ENCODE measurements at regions not wholly inside any gene's neighbourhood (a gene's known extent, or its start where the extent isn't known, plus 50 kb on each side); places are given as distances from the start of the nearest gene placed in this dataset.
A peak's percentile ranks its signal among the peaks of the same experiment; 100 is the strongest.

- no peak for DNase-seq
Measured at GRCh38 chr17:69605571-69605970, 191.1 kb downstream of the MAP2K6 start.

- no peak for DNase-seq
Measured at GRCh38 chr17:69606142-69606800, 191.8 kb downstream of the MAP2K6 start.

GRCh38 chr17:69607162-69607834, 192.8 kb downstream of the MAP2K6 start:
- peak; percentile 77 for DNase-seq

GRCh38 chr17:69608141-69608540, 193.6 kb downstream of the MAP2K6 start:
- DNase-seq: peak; percentile 40

DNA sequence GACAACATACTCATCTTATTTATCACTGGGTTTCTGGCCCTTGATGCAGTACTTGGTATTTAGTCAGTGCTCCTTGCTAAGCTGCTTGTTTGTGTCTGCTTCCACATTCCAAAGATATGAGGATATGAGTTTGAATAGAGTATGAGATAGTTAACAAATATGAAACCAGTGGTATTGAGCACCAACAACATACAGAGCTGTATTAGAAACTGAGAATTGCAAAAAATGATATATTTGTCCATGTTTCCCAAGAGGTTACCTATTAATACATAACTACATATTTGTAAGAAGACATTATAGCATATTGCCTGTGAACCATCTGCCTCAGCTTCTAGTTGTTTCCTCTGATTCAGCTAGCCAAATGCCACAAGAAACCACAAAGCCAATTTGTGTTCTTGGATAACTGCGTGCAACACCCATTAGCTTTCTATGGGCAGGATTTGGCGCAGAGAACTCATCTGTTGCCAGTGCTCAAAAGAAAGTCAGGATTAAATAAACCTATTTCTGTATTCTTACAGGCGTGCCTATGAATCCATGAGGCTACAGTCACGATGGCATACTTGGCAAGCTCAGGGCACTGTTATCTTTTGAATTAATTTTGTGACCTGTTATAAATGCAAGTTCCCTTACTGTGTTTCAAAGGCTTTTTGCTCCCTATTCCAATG, 194.4 kb downstream of the MAP2K6 start:
- DNase-seq: no peak

GRCh38 chr17:69609473-69610305, 195.2 kb downstream of the MAP2K6 start:
- DNase-seq: no peak

GRCh38 chr17:69620363-69620762, 205.9 kb downstream of the MAP2K6 start:
- DNase-seq: no peak

DNA sequence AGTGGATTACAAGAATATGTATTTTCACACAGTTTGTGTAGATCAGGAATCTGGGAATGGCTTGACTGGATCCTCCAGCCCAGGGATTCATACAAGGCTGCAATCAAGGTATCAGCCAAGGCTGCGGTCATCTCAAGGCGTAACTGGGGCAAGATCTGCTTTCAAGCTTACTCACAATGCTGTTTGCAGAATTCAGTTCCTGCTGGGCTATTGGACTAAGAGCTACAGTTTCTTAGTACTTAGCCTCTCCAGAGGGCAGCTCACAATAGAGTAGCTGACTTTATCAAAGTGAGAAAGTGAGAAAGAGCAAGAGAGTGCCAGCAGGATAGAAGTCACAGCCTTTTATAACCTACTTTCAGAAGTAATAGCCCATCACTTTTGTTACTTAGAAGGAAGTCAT, 211.0 kb downstream of the MAP2K6 start:
- DNase-seq: no peak

- no peak for DNase-seq
Measured at GRCh38 chr17:69630056-69630635, 215.6 kb downstream of the MAP2K6 start.

DNA sequence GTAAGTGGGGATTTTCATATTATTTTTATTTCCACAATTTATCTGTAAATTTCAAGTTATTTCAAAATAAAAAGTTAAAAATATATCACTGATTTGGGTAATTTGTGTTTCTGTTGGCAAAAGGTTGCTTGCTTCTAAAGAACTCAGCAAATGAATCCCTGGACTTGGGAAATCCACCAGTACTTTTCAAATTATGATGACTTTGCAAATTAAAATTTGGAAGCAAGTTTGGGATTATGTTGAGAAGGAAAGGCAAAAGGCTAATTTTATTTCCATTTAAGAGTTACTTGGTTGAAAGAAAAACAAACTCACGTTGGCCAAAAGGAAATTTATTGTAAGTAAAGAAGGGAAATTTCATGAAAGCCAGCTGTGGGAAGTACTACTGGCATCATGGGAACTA, 220.3 kb downstream of the MAP2K6 start:
- DNase-seq: no peak

DNA sequence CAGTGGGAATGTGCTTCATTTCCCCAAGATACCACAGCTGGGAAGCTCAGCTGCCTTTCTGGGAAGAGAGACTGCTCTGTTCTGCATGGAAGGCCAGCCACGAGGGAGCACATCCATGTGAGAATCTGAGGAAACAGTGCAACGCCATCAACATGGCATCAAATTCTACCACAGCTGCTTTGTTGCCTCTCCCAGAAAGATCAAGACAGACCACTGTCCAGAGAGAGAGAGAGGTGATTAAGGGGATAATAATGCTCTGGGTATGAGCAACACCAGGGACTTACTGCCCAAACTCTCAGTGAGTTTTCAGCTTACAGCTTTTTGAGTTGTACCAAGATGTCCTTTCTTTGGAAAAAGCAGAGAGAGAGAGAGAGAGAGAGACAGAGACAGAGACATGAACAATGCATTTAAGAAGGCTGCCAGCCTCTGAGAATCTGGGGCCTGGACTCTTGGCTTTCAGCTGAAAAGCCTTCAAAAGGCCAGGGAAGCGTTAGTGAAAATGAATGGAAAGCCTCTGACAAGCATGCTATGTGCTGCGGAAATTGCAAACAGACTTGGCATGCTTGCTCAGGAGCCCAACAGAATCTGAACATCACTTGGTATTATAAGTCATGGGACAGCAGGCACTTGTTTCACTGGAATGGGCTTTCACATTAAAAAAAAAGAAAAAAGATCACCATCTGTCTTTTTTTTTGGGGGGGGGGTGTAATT, 223.1 kb downstream of the MAP2K6 start:
- DNase-seq: no peak

- DNase-seq: no peak
Measured at GRCh38 chr17:69639096-69639495, 224.6 kb downstream of the MAP2K6 start.

DNA sequence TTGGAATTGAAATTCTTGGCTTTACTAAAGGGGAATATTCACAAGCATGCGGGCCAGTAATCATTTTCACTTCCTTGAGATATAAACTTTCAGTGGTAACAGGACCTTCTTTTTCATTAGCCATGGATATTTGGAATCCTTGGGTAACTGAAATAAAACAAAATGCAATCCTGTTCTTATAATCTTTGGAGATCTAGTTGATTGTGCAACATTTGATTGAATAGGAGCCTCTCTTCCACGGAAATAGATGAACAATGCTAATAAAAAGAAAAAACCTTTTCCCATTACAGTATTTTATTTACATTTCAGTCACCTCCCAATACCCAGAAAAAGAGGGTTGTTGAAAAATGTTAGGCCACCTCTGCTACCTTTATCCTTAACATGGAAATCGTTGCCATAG, 225.6 kb downstream of the MAP2K6 start:
- DNase-seq: no peak

DNA sequence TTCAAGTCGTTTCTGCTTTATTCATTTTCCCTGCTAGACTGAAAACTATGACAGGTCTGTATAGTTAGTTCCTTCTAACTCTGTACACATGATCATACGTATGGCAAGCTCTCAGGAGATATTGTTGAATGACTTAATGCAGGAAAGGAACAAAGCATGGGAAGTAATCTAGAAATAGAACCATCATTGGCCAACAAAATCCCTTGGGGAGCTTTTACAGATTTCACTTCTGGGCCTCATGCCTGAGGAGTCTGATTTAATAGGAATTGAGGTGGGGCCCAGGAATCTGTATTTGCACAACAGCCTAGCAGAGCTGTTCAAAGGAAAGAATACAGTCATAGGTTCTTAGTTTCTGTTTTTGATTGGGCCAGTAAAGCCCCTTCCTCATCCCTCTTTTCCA, 229.2 kb downstream of the MAP2K6 start:
- DNase-seq: no peak

DNA sequence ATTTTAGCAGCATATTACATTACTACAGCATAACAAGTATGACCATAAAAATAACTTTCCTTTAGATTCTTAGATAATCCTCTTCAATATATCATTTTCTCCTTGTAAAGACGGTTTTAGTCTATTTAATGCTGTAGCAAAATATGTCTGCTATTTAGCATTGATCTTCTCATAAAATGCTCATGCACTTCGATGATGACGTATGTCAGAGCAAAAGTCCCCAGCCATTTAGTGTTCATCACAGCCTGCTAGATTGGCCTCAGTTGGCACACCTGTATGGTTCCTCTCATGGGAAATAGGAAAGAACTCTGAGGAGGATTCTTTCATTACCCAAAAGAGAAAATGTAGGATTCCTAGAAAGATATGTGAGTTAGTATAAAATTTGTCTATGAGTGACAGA, 232.2 kb downstream of the MAP2K6 start:
- no peak for DNase-seq

- DNase-seq: no peak
Measured at GRCh38 chr17:69650881-69651280, 236.4 kb downstream of the MAP2K6 start.

DNA sequence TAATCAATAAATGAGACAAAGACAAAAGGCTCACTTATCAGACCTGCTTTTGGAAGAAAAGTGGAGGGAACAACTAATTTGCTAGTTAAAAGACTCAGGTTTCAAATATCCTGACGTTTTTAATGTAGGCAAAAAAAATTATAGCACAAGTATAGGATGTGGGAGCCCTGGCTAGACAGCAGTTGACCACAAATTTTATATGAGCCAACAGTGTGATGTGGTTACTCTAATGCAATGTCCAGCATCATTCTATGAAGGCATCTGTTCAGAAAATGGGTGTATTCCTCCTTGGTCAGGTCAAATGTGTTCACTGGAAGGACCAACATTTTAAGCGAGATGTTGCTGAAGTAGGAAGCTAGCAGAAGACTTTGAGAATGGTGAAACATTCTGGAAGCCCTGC, 237.4 kb downstream of the MAP2K6 start:
- DNase-seq: no peak

DNA sequence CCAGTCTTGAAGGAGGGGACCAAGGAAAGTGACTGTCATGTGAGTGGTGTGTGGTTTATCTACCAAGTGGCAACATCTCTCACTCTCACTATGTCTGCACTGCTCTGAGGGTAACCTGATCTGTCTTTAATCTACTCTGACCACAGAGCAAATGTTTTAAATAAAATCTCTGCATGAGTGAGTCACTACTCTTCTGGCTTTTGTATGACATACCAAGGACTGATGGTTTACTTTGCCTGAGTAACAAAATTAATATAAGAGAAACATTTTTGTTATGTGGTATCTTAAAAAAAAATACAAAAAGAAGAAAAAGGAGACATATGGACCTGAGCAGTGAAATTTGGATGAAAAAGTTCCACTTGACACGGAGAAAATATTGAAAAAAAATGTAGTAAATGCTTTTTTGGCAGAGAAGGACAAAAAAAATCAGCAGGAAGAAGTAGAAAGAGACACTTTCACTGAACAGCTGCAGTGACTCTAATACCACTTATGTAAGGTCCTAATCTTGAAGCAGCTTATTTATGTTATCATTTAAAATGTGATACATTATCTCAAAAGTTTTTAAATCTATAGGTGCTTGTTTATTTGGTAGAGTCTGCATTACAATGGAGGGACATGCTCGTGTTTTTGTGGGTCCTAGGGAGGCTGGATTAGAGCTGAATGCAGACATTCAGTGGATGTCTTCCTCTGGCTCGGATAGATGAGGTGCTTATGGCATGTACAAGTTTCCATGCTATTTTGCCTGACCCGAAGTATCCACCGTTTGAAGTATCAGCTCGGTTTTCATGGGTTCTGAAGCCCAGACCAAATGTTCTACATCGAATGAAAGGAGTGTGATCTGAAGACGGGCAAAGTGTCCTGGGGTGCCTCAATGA, 240.7 kb downstream of the MAP2K6 start:
- no peak for DNase-seq

GRCh38 chr17:69655902-69656301, 241.4 kb downstream of the MAP2K6 start:
- no peak for DNase-seq

DNA sequence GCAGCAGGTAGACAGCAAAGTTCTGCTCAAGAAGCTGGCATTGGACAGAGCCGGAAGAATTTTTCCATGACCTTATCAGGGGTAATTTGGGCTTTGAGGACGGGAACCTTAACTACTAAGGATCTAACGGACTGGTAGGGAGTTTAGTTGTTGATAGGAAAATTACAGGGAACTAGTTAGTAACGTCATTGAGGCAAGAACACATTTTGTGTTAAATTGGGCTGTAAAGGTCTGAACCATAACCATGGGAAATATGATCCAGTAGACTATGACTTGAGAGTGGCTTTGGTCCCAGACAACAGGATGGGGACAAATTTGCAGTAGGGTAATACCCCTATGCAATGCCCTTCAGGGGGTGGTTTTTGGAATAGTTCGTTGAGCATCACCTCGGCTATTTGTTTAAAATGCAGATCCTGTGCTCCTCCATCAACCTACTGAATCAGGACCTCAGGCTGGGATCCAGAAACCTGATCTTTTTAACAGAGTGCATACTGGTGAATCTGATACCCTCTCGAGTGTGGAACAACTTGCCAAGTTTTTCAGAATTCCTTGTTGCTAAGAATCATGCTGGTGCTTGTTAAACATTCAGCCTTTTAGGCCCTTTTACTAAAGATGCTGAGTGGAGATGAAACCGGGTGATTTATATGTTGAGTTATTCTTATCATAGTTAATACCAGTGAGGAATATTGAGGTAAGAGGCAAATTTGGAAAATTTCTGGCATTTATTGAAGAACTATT, 255.1 kb downstream of the MAP2K6 start:
- peak; percentile 87 for DNase-seq

DNA sequence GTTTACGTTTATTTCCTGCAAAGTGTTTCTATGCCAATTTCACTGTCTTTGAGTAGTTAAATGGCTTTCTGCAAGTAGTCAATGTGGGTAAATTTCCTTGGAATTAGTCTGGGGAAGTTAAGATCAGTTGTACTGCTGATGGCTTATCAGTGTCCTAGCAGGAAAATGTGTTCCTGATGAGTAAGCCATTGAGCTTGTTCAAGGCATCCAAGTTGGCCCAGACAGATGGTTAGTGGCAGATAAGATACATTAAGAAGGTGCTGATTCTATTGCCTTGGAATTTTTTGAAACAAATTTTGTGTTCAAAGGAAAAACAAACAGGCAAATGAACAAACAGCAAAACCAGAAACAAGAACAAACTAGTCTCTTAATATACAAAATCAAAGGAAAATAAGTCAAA, 258.4 kb downstream of the MAP2K6 start:
- DNase-seq: no peak
